ENCODE measurements at regions not wholly inside any gene's neighbourhood (a gene's known extent, or its start where the extent isn't known, plus 50 kb on each side); places are given as distances from the start of the nearest gene placed in this dataset.
"Not testable (repeated sequence)": the region's sequence is repeated elsewhere in the genome, so short reads cannot be mapped to it uniquely, and the experiment has no call there.

- no peak for DNase-seq (ENCODE audit: low read depth in 3 of 3, low spot score in 2 of 3)
Measured at GRCh38 chr9:115397591-115398312, 279.8 kb upstream of the TNC start.

GRCh38 chr9:115398313-115398650 lies 280.3 kb upstream of the TNC start:
- no peak for DNase-seq (ENCODE audit: low read depth in 3 of 3, low spot score in 2 of 3)

GRCh38 chr9:115398996-115399395 lies 281.0 kb upstream of the TNC start:
- DNase-seq (ENCODE audit: low read depth in 3 of 3, low spot score in 2 of 3) = no peak

GRCh38 chr9:115400796-115401195 lies 282.8 kb upstream of the TNC start:
- no peak for DNase-seq (ENCODE audit: low read depth in 3 of 3, low spot score in 2 of 3)

- DNase-seq (ENCODE audit: low read depth in 3 of 3, low spot score in 2 of 3) = peak; percentile 50 to 52 (median 51)
Measured at GRCh38 chr9:115401756-115402327, 283.9 kb upstream of the TNC start.

- DNase-seq (ENCODE audit: low read depth in 3 of 3, low spot score in 2 of 3) = no peak
Measured at GRCh38 chr9:115403753-115404152, 285.8 kb upstream of the TNC start.

- DNase-seq (ENCODE audit: low read depth in 3 of 3, low spot score in 2 of 3) = no peak
Measured at GRCh38 chr9:115404311-115404710, 286.4 kb upstream of the TNC start.

GRCh38 chr9:115411516-115411915 lies 293.6 kb upstream of the TNC start:
- no peak for DNase-seq (ENCODE audit: low read depth in 3 of 3, low spot score in 2 of 3)

- no peak for DNase-seq (ENCODE audit: low read depth in 3 of 3, low spot score in 2 of 3)
Measured at GRCh38 chr9:115411993-115412452, 294.1 kb upstream of the TNC start.

GRCh38 chr9:115412656-115413055 lies 294.7 kb upstream of the TNC start:
- no peak for DNase-seq (ENCODE audit: low read depth in 3 of 3, low spot score in 2 of 3)

- DNase-seq (ENCODE audit: low read depth in 3 of 3, low spot score in 2 of 3) = no peak
Measured at GRCh38 chr9:115413304-115413703, 295.3 kb upstream of the TNC start.

- no peak for DNase-seq (ENCODE audit: low read depth in 3 of 3, low spot score in 2 of 3)
Measured at GRCh38 chr9:115413766-115414382, 295.9 kb upstream of the TNC start.

- no peak for DNase-seq (ENCODE audit: low read depth in 3 of 3, low spot score in 2 of 3)
Measured at GRCh38 chr9:115414561-115414960, 296.6 kb upstream of the TNC start.

GRCh38 chr9:115415450-115415849 lies 297.5 kb upstream of the TNC start:
- DNase-seq (ENCODE audit: low read depth in 3 of 3, low spot score in 2 of 3) = no peak

GRCh38 chr9:115416299-115416698 lies 298.3 kb upstream of the TNC start:
- no peak for DNase-seq (ENCODE audit: low read depth in 3 of 3, low spot score in 2 of 3)

GRCh38 chr9:115418181-115418580 lies 300.2 kb upstream of the TNC start:
- DNase-seq (ENCODE audit: low read depth in 3 of 3, low spot score in 2 of 3) = not testable (repeated sequence)

GRCh38 chr9:115422932-115423440 lies 305.0 kb upstream of the TNC start:
- DNase-seq (ENCODE audit: low read depth in 3 of 3, low spot score in 2 of 3) = no peak

- no peak for DNase-seq (ENCODE audit: low read depth in 3 of 3, low spot score in 2 of 3)
Measured at GRCh38 chr9:115423646-115424045, 305.7 kb upstream of the TNC start.

GRCh38 chr9:115425601-115426000 lies 307.6 kb upstream of the TNC start:
- DNase-seq (ENCODE audit: low read depth in 3 of 3, low spot score in 2 of 3) = no peak

GRCh38 chr9:115437418-115437817 lies 319.5 kb upstream of the TNC start:
- no peak for DNase-seq (ENCODE audit: low read depth in 3 of 3, low spot score in 2 of 3)

GRCh38 chr9:115439641-115440040 lies 321.7 kb upstream of the TNC start:
- DNase-seq (ENCODE audit: low read depth in 3 of 3, low spot score in 2 of 3) = no peak

GRCh38 chr9:115442054-115442453 lies 324.1 kb upstream of the TNC start:
- no peak for DNase-seq (ENCODE audit: low read depth in 3 of 3, low spot score in 2 of 3)
